Fibroblast of villous mesenchyme (primary cell): ENCODE measurements at regions not wholly inside any gene's neighbourhood (a gene's known extent, or its start where the extent isn't known, plus 50 kb on each side); places are given as distances from the start of the nearest gene placed in this dataset.

Source experiments
- DNase-seq: peaks from one replicate; pipeline ENCODE4 v3.0.0-alpha.2; 2010; ENCODE audit warnings: low read depth
- H3K4me3 ChIP-seq: 2 replicates; pipeline ENCODE4 v1.5.1; 2011; ENCODE audit warnings: low read depth, mild to moderate bottlenecking, low read length
- TF ChIP-seq, protein P1 (sequence below): IDR thresholded peaks from 2 replicates; pipeline ENCODE4 v1.5.1; 2012; ENCODE audit warnings: low read depth, mild to moderate bottlenecking, low read length; ENCODE audit not compliant: insufficient read depth

GRCh38 chr6:164133095-164133494 is 718.6 kb downstream of the QKI start:
- TF ChIP-seq, protein P1, sequence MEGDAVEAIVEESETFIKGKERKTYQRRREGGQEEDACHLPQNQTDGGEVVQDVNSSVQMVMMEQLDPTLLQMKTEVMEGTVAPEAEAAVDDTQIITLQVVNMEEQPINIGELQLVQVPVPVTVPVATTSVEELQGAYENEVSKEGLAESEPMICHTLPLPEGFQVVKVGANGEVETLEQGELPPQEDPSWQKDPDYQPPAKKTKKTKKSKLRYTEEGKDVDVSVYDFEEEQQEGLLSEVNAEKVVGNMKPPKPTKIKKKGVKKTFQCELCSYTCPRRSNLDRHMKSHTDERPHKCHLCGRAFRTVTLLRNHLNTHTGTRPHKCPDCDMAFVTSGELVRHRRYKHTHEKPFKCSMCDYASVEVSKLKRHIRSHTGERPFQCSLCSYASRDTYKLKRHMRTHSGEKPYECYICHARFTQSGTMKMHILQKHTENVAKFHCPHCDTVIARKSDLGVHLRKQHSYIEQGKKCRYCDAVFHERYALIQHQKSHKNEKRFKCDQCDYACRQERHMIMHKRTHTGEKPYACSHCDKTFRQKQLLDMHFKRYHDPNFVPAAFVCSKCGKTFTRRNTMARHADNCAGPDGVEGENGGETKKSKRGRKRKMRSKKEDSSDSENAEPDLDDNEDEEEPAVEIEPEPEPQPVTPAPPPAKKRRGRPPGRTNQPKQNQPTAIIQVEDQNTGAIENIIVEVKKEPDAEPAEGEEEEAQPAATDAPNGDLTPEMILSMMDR = no peak
- no peak overlapping the region for H3K4me3 ChIP-seq
- DNase-seq = no peak

DNA sequence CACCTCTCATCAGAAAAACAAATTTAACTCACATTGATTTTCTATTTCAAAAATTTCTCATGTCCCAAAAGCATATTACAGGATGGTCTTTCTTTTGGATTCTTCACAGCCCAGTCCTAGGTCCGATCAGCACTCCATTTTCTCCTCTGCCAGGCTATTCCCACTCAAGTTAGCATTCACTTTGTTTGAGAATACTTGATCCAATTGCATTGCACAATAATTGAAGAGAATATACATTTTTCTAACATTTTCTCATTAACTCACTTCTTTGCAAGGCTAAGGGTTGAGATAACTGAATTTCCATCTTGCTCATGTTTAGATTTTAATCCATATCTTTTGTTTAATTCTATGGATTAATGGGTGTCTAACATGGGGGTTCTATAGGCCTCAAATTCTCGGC is 716.1 kb downstream of the QKI start:
- DNase-seq = no peak
- TF ChIP-seq, protein P1 = no peak
- H3K4me3 ChIP-seq = no peak overlapping the region

GRCh38 chr6:164130151-164130550 is 715.6 kb downstream of the QKI start:
- no peak for DNase-seq
- TF ChIP-seq, protein P1 = no peak
- no peak overlapping the region for H3K4me3 ChIP-seq

GRCh38 chr6:164129218-164129617 is 714.7 kb downstream of the QKI start:
- DNase-seq = no peak
- TF ChIP-seq, protein P1 = no peak

GRCh38 chr6:164128101-164128500 is 713.6 kb downstream of the QKI start:
- DNase-seq = no peak
- H3K4me3 ChIP-seq = no peak overlapping the region
- TF ChIP-seq, protein P1 = no peak

More at GRCh38 chr6:164129218-164129617, 714.7 kb downstream of the QKI start:
- H3K4me3 ChIP-seq = no peak overlapping the region

DNA sequence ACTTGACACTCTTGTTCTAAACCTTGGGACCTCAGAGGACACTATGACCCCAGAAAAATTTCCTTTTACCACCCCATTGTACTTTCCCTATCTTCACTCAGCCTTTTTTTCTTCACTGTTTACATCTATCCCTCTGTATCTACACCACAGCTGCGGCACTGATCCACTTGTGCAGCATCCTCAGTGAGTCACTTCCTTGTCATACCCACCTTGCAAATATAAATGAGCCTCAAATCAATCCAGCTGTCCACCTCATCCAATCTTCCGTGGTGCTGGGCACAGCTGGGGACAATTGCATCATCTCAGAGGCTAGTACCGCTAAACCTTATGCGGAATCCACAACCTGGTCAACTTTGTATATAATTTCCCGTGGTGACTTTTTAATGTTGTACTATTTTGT is 710.5 kb downstream of the QKI start:
- TF ChIP-seq, protein P1 = no peak
- no peak overlapping the region for H3K4me3 ChIP-seq
- DNase-seq = no peak

- TF ChIP-seq, protein P1 = no peak
- no peak overlapping the region for H3K4me3 ChIP-seq
- no peak for DNase-seq
Measured at GRCh38 chr6:164124473-164124872, 710.0 kb downstream of the QKI start.
